Loucy (cell line): ENCODE measurements at regions not wholly inside any gene's neighbourhood (a gene's known extent, or its start where the extent isn't known, plus 50 kb on each side); places are given as distances from the start of the nearest gene placed in this dataset.

Source experiments
- H2AFZ ChIP-seq: fragments of 200-600 bp; sonication (generic); 2 replicates; pipeline ENCODE4 v1.6.0; 2016; ENCODE audit warnings: antibody characterized with exemption, mild to moderate bottlenecking, low read length, moderate library complexity
- H3F3A ChIP-seq: fragments of 200-600 bp; 2 replicates; pipeline ENCODE4 v1.6.0; 2016; ENCODE audit warnings: antibody characterized with exemption, low read depth, mild to moderate bottlenecking
- H3K27me3 ChIP-seq: fragments of 200-600 bp; sonication (generic); 2 replicates; pipeline ENCODE4 v1.6.1; 2014; ENCODE audit warnings: low read length, mild to moderate bottlenecking; ENCODE audit not compliant: insufficient read depth, poor library complexity, severe bottlenecking
- H3K36me3 ChIP-seq: fragments of 200-600 bp; sonication (generic); 2 replicates; pipeline ENCODE4 v1.6.1; 2016; ENCODE audit warnings: low read length; ENCODE audit not compliant: insufficient read depth
- H3K4me1 ChIP-seq: fragments of 200-600 bp; sonication (generic); 2 replicates; pipeline ENCODE4 v1.5.1; 2014; ENCODE audit warnings: low read length, mild to moderate bottlenecking; ENCODE audit not compliant: insufficient read depth, poor library complexity, severe bottlenecking
- H3K4me2 ChIP-seq: fragments of 200-600 bp; sonication (generic); 2 replicates; pipeline ENCODE4 v1.6.0; 2014; ENCODE audit warnings: antibody characterized with exemption, low read length, low read depth, mild to moderate bottlenecking; ENCODE audit not compliant: poor library complexity, severe bottlenecking
- H3K4me3 ChIP-seq: fragments of 200-600 bp; sonication (generic); 2 replicates; pipeline ENCODE4 v1.5.1; 2014; ENCODE audit warnings: low read length, mild to moderate bottlenecking, mixed read lengths; ENCODE audit not compliant: poor library complexity, severe bottlenecking
- H3K79me2 ChIP-seq: fragments of 200-600 bp; sonication (generic); 2 replicates; pipeline ENCODE4 v1.6.1; 2014; ENCODE audit warnings: low read length; ENCODE audit not compliant: insufficient read depth
- H3K9ac ChIP-seq: fragments of 200-600 bp; sonication (generic); 2 replicates; pipeline ENCODE4 v1.6.0; 2014; ENCODE audit warnings: mild to moderate bottlenecking, low read depth, low read length, moderate library complexity; ENCODE audit not compliant: poor library complexity, severe bottlenecking
- H3K9me2 ChIP-seq: fragments of 200-600 bp; sonication (generic); replicated peaks from 2 replicates; pipeline ENCODE4 v1.6.1; 2016; ENCODE audit warnings: low read depth, low read length, mixed read lengths
- H3K9me3 ChIP-seq: fragments of 200-600 bp; sonication (generic); 2 replicates; pipeline ENCODE4 v1.6.1; 2014; ENCODE audit warnings: mild to moderate bottlenecking, antibody characterized with exemption, low read length, low read depth; ENCODE audit not compliant: insufficient read depth
- H4K20me1 ChIP-seq: fragments of 200-600 bp; sonication (generic); 2 replicates; pipeline ENCODE4 v1.6.0; 2014; ENCODE audit warnings: antibody characterized with exemption, low read length, mild to moderate bottlenecking; ENCODE audit not compliant: insufficient read depth, poor library complexity, severe bottlenecking
- EZH2phosphoT487 ChIP-seq: fragments of 200-600 bp; IDR thresholded peaks from 2 replicates; pipeline ENCODE4 v1.6.1; 2018; ENCODE audit warnings: antibody characterized with exemption, mild to moderate bottlenecking, moderate library complexity, borderline replicate concordance
- TF ChIP-seq, protein P1 (sequence below): fragments of 200-600 bp; sonication (generic); conservative IDR thresholded peaks from 2 replicates; pipeline ENCODE4 v1.5.1; 2014; ENCODE audit warnings: mild to moderate bottlenecking, antibody characterized with exemption, low read length

DNA sequence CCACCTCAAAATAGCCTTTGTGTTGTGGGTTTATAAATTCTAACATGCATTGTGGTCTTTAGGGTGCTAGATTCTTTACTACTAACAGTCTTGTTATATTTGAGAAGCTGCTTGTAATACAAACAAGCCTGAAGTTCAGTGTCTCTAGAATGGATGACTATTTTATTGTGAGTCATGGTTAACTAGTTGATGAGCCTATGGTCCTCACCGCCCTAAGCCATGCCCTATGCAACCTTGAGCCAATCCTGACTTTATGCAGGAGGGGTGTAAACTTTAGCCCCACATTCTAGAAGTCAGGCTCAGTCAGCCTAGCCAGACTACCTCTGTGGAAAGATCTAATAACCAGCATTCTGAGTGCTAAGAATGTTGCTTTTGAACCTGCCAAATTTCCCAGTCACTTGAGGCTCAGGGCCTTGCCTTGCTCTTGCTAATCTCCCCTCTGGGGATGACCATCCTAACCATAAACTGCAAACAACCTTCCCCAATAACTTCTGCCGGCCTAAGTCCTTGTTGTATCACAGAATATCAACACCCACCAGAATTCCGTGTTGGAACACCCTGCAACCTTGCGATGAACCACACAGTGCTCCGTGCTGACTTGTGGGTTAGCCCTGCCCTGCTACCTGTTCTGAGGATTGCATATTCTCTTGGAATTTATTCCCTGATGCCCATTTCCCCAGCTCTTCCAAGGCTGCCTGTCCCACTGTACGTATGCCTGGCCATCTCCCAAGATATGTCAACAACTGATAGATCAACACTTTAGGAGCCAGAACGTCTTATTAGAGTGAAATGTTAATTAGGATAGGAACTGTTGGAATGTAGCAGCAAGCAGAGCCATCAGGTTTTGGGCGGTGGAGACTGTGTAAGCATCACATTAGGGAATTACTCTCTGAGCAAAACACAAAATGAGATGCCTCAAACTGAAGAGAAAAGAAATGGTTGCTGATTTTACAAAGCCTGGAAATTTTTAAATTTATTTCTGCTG, 71.7 kb upstream of the CEP85L start:
- H3K4me2 ChIP-seq: no peak overlapping the region
- H2AFZ ChIP-seq: no peak overlapping the region
- TF ChIP-seq, protein P1, sequence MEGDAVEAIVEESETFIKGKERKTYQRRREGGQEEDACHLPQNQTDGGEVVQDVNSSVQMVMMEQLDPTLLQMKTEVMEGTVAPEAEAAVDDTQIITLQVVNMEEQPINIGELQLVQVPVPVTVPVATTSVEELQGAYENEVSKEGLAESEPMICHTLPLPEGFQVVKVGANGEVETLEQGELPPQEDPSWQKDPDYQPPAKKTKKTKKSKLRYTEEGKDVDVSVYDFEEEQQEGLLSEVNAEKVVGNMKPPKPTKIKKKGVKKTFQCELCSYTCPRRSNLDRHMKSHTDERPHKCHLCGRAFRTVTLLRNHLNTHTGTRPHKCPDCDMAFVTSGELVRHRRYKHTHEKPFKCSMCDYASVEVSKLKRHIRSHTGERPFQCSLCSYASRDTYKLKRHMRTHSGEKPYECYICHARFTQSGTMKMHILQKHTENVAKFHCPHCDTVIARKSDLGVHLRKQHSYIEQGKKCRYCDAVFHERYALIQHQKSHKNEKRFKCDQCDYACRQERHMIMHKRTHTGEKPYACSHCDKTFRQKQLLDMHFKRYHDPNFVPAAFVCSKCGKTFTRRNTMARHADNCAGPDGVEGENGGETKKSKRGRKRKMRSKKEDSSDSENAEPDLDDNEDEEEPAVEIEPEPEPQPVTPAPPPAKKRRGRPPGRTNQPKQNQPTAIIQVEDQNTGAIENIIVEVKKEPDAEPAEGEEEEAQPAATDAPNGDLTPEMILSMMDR: no peak
- TF ChIP-seq EZH2phosphoT487: no peak
- no peaks in the 10 kb centered on the region for H3K27me3 ChIP-seq
- no peaks in the 10 kb centered on the region for H3K36me3 ChIP-seq
- no peaks in the 10 kb centered on the region for H3K9me3 ChIP-seq
- H3K4me3 ChIP-seq: no peak overlapping the region
- H3K79me2 ChIP-seq: no peaks in the 10 kb centered on the region
- no peaks in the 10 kb centered on the region for H3K9me2 ChIP-seq
- H3K4me1 ChIP-seq: peaks cover 31% of the 10 kb centered on the region
- no peak overlapping the region for H3K9ac ChIP-seq
- no peaks in the 10 kb centered on the region for H4K20me1 ChIP-seq
- H3F3A ChIP-seq: no peaks in the 10 kb centered on the region

DNA sequence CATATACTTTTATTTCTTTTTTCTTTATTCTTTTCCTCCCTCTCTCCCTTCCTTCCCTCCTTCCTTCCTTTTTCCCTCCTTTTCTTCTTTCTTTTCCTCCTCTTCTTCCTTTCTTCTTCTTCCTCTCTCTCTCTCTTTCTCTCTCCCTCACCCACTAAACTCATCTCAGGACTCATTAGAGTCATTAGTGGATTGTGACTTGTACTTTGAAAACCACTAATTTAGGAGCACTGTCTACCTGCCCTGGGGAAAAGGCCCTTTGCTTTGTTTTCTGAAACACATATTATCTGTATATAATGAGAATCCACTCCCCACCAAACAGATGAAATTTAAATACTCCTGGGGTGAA, 68.7 kb upstream of the CEP85L start:
- no peaks in the 10 kb centered on the region for H3K36me3 ChIP-seq
- no peaks in the 10 kb centered on the region for H3K9me3 ChIP-seq
- no peaks in the 10 kb centered on the region for H3K79me2 ChIP-seq
- peak overlapping the region; percentile 6 for H3K9ac ChIP-seq
- H3F3A ChIP-seq: no peaks in the 10 kb centered on the region
- H2AFZ ChIP-seq: peak overlapping the region; percentile 48; the same call in 1 of the 2 replicates
- TF ChIP-seq EZH2phosphoT487: no peak
- TF ChIP-seq, protein P1: no peak
- H3K4me2 ChIP-seq: no peak overlapping the region
- H3K4me1 ChIP-seq: peaks cover 23% of the 10 kb centered on the region
- H3K9me2 ChIP-seq: no peaks in the 10 kb centered on the region
- H4K20me1 ChIP-seq: no peaks in the 10 kb centered on the region
- no peaks in the 10 kb centered on the region for H3K27me3 ChIP-seq
- no peak overlapping the region for H3K4me3 ChIP-seq

DNA sequence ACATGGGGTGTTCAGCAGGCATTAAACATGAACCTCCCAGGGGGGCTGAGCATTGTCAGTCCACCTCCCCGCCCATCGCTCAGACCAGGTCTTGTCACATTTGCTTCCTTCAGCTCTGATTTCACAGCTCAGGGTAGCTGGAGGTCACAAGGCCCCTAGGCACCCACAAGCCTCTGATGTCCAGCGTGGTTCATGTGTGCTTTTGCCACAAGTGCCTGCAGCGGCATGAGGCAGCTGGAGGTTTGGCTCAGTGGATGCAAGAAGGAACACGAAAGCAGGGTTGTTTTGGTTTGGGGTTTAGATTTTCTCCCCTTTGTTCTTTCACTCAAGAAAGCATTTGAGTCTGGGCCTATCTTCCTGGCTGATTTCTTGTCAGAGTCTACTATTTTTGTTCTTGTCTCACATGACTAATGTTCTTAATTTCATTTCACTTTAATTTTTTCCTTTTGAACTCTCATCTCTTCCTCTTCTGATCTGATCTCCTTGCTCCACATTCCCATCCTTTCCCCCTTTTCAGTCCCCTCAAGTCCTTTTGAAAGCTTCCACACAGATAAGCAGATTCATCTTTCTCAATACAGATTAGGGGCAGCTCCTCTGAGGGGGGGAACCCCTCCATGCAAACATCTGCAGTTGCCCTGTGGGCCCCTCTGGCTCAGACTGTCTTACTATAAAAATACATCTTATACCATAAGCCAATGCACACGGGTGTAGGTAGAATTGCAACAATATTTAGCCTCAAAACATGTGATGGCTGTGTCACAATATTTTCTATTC, 68.1 kb upstream of the CEP85L start:
- Histone ChIP-seq H2AFZ (peak overlapping the region; percentile 34), H3K4me1 (peaks cover 23% of the 10 kb centered on the region), H3F3A (no peaks in the 10 kb centered on the region), H3K9me2 (no peaks in the 10 kb centered on the region), H3K4me3 (no peak overlapping the region), H4K20me1 (no peaks in the 10 kb centered on the region), H3K9me3 (no peaks in the 10 kb centered on the region), H3K9ac (peak overlapping the region; percentile 6), H3K27me3 (no peaks in the 10 kb centered on the region), H3K4me2 (peak overlapping the region; percentile 16), H3K36me3 (no peaks in the 10 kb centered on the region), H3K79me2 (no peaks in the 10 kb centered on the region)
- no peak for TF ChIP-seq EZH2phosphoT487
- TF ChIP-seq, protein P1: no peak
